Stomach (tissue), 4 donors: ENCODE measurements at regions not wholly inside any gene's neighbourhood (a gene's known extent, or its start where the extent isn't known, plus 50 kb on each side); places are given as distances from the start of the nearest gene placed in this dataset.

Source experiments
- EP300 ChIP-seq: sonication (generic); formaldehyde crosslinking; IDR thresholded peaks from one replicate; pipeline ENCODE4 v1.6.1; 2017; ENCODE audit warnings: antibody characterized with exemption
- POLR2A ChIP-seq, 4 donors: fragments of 450-650 bp; IDR thresholded peaks; one replicate each; pipeline ENCODE4 v1.6.1; 2016; ENCODE audit warnings: antibody characterized with exemption in 4 of 4, control low read depth in 2 of 4, mild to moderate bottlenecking in 1 of 4, moderate library complexity in 1 of 4
- POLR2AphosphoS5 ChIP-seq, 3 donors: sonication (generic); formaldehyde crosslinking; IDR thresholded peaks; one replicate each; pipeline ENCODE4 v1.6.1; 2016; ENCODE audit warnings: antibody characterized with exemption in 3 of 3
- TF ChIP-seq, protein P1 (sequence below), 7 experiments: fragments of 450-650 bp in 4 of 7; fragments of 200-600 bp in 3 of 7; sonication (generic) in 3 of 7; IDR thresholded peaks; one replicate each; pipeline ENCODE4 v1.5.1; 2016 to 2019; ENCODE audit warnings: antibody characterized with exemption in 7 of 7, control low read depth in 2 of 7, mild to moderate bottlenecking in 1 of 7

DNA sequence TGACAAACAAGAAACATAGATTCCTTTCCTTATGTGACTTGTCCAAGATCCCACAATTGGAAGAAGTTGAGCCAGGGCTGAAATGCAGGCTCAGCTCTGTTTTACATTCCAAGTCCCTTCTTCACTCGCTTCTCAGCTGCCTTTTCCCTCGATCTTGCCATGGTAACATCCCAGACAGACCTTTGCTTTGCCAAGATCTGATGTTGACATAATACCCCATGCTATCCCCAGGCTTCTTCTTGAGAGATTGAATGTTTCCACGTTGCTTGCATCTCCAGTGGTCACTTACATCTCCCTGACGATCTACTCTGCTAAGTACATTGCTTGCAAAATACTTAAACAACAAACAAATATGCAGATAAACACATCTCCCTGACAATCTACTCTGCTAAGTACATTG lies 63.5 kb downstream of the TBXT start:
- TF ChIP-seq, protein P1, sequence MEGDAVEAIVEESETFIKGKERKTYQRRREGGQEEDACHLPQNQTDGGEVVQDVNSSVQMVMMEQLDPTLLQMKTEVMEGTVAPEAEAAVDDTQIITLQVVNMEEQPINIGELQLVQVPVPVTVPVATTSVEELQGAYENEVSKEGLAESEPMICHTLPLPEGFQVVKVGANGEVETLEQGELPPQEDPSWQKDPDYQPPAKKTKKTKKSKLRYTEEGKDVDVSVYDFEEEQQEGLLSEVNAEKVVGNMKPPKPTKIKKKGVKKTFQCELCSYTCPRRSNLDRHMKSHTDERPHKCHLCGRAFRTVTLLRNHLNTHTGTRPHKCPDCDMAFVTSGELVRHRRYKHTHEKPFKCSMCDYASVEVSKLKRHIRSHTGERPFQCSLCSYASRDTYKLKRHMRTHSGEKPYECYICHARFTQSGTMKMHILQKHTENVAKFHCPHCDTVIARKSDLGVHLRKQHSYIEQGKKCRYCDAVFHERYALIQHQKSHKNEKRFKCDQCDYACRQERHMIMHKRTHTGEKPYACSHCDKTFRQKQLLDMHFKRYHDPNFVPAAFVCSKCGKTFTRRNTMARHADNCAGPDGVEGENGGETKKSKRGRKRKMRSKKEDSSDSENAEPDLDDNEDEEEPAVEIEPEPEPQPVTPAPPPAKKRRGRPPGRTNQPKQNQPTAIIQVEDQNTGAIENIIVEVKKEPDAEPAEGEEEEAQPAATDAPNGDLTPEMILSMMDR (IDR thresholded peaks at IDR 0.05) = no peak
- no peak for TF ChIP-seq EP300
- no peak for TF ChIP-seq POLR2A (IDR thresholded peaks at IDR 0.05)
- no peak for TF ChIP-seq POLR2AphosphoS5 (IDR thresholded peaks at IDR 0.05)
